ENCODE measurements at regions not wholly inside any gene's neighbourhood (a gene's known extent, or its start where the extent isn't known, plus 50 kb on each side); places are given as distances from the start of the nearest gene placed in this dataset.

GRCh38 chr18:56038171-56039030 is 450.4 kb upstream of the TCF4 start (continued):
- TF ChIP-seq AFF1 (IDR thresholded peaks at IDR 0.05; ENCODE audit: low read depth in 1 of 2, partially characterized antibody in 2 of 2) (no peak), RBM14 (IDR thresholded peaks at IDR 0.05; ENCODE audit: borderline replicate concordance, insufficient read depth, low read depth, low read length) (no peak)

- WGBS (ENCODE audit: insufficient coverage, low coverage, missing lambda C conversion rate): 5% methylated on average over 2 of the region's 2 CpGs
- Histone ChIP-seq H3K9me3 (replicated peaks; ENCODE audit: control insufficient read depth, insufficient read depth, low read depth, low read length) (no peaks in the 10 kb centered on the region), H2AFZ (ENCODE audit: low read depth, low read length) (no peak overlapping the region), H3K4me2 (ENCODE audit: insufficient read depth, low read length) (no peak overlapping the region), H3K27ac (ENCODE audit: extremely low read depth, low read depth, low read length) (no peak overlapping the region), H3K27me3 (ENCODE audit: control insufficient read depth in 2 of 2, insufficient read depth in 2 of 2, low read length in 2 of 2) (peaks cover 0 to 3% of the 10 kb centered on the region in 2 experiments; a peak in 1 of 5 replicates), H3K4me3 (no peak overlapping the region), H3K9me1 (ENCODE audit: control insufficient read depth, insufficient read depth, low read length) (no peaks in the 10 kb centered on the region), H3K9ac (ENCODE audit: insufficient read depth in 1 of 2, low read depth in 2 of 2, low read length in 2 of 2) (no peak overlapping the region), H3K36me3 (ENCODE audit: control insufficient read depth, insufficient read depth, low read length) (no peaks in the 10 kb centered on the region), H3K4me1 (replicated peaks in 1 of 2; ENCODE audit: control insufficient read depth in 2 of 2, insufficient read depth in 2 of 2, low read length in 2 of 2) (no peaks in the 10 kb centered on the region), H3K79me2 (ENCODE audit: control insufficient read depth, insufficient read depth, low read length) (no peaks in the 10 kb centered on the region), H4K20me1 (replicated peaks; ENCODE audit: control insufficient read depth, insufficient read depth, low read length) (no peaks in the 10 kb centered on the region)
- intact Hi-C loops (cut with micrococcal nuclease) (no loop called here), in situ Hi-C loops (cut with MboI) (no loop called here)
- no peak for FAIRE-seq
- DNase-seq (ENCODE audit: extremely low read depth in 1 of 4, low spot score in 3 of 4): no peak
- CTCF ChIA-PET (ENCODE audit: low intra/inter-chr PET ratio): no interaction called here
- POLR2A ChIA-PET: interaction anchor here (0.6 kb wide), 1 partner anchor 685 kb away, joined by 4 read pairs; no protein-coding TSS in a partner anchor
- no TSS peak for BruUV-seq (replicated peaks)
- no peak for ATAC-seq
- TF ChIP-seq ZNF316 (IDR thresholded peaks at IDR 0.05): peak; percentile 49; the same call in 1 of the 2 replicates
- no peak for TF ChIP-seq ATF7 (IDR thresholded peaks at IDR 0.05)
- peak; percentile 60 for TF ChIP-seq MAFG (tag; conservative IDR thresholded peaks at IDR 0.05)
- no peak for TF ChIP-seq ZNF407 (IDR thresholded peaks at IDR 0.05; ENCODE audit: low read depth)
- peak; percentile 32; the same call in 1 of the 2 replicates for TF ChIP-seq C11orf30 (IDR thresholded peaks at IDR 0.05; ENCODE audit: low read depth)
- TF ChIP-seq MAFK (IDR thresholded peaks at IDR 0.05; ENCODE audit: low read length): peak; percentile 29; the same call in 1 of the 2 replicates
Observed at GRCh38 chr18:56036741-56037140, 448.7 kb upstream of the TCF4 start.
